ENCODE measurements at regions not wholly inside any gene's neighbourhood (a gene's known extent, or its start where the extent isn't known, plus 50 kb on each side); places are given as distances from the start of the nearest gene placed in this dataset.

DNA sequence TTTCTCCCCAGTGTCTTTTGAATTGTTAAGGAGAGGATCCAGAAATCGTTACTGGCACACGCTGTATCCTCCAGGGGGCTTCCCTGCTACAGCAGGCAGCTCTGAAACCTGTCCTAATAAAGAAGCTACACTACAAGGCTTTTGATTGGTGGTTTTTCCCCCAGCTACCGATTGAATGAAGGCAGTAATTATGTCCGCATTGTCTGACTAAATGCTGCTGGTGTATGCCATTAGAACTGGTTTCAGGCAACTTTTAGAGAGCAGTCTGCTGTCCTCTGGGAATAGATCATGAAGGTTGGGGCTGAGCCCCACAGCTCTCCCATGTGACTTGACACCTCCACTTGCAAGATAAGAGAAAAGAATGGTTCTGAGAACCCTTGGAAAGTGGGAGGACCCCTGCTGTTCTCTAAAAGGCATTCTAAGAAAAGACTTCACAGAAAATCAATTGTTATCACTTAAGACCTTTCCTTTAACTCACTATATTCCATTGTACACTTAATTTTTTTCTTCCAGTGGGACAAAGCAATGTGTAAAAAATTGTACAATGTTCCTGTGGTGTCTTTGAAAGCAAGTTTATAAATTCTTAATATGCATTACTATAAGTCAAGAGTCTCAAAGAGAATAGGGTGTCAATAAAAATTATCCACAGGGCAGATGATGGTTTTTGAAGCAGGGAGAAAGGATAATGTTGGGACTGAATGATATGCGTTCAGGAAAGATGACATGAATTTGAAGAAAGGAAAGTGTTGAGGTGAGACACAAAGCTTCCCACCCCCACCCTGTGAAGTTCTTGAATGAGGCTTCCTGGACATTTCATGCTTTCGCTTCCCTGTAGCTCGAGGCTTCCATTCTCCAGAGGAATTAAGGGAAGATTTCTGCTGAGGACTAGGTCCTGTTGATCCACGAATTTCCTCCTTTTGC lies 53.0 kb upstream of the DAZL start:
- Mint-ChIP-seq H3K4me1 (no peaks in the 10 kb centered on the region), H3K36me3 (ENCODE audit: low read depth) (no peaks in the 10 kb centered on the region), H3K4me3 (no peak overlapping the region), H3K27me3 (peaks cover 7% of the 10 kb centered on the region), H3K9me3 (peaks cover 8% of the 10 kb centered on the region), H3K27ac (no peak overlapping the region)
- ChIA-PET CTCF (no interaction called here), POLR2A (no interaction called here)
- DNase-seq: no peak

DNA sequence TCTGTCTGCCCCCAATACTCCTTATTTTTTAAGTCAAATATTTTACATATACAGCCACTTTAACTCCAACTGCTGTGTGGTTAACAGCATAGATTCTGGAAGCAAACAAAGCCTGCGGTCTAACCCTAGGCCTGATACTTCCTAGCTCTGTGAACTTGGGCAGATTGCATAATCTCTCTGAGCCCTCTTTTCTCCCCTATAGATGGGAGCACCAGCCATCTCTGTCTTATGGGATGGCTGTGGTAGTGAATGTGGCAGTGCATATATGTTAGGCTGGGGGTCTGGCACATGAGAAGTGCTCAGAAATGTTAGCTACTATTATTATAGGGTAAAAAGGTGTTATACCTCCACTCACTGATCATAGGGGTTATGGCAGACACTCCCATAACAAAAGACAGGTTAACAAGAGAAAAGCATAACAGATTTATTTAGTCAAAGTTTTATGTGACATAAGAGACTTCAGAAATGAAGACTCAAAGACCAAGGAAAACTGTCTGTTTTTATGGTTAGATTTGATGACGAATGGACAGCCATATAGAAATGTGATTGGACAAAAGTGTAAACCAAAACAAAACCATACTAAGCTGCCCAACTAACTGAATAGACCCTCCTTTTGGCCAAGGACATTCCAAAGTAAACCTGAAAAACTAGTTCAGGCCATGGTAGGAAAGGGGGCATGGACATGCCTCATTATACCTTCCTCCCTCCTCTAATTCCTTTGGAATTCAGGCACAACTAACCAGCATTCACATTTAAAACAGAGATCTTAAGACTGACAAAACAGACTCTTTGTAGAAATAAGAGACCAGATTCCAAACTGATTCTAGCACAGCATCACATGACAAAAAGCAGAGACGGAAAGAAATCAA lies 53.9 kb upstream of the DAZL start:
- peaks cover 4% of the 10 kb centered on the region for H3K27me3 Mint-ChIP-seq
- POLR2A ChIA-PET: no interaction called here
- H3K4me3 Mint-ChIP-seq: no peak overlapping the region

DNA sequence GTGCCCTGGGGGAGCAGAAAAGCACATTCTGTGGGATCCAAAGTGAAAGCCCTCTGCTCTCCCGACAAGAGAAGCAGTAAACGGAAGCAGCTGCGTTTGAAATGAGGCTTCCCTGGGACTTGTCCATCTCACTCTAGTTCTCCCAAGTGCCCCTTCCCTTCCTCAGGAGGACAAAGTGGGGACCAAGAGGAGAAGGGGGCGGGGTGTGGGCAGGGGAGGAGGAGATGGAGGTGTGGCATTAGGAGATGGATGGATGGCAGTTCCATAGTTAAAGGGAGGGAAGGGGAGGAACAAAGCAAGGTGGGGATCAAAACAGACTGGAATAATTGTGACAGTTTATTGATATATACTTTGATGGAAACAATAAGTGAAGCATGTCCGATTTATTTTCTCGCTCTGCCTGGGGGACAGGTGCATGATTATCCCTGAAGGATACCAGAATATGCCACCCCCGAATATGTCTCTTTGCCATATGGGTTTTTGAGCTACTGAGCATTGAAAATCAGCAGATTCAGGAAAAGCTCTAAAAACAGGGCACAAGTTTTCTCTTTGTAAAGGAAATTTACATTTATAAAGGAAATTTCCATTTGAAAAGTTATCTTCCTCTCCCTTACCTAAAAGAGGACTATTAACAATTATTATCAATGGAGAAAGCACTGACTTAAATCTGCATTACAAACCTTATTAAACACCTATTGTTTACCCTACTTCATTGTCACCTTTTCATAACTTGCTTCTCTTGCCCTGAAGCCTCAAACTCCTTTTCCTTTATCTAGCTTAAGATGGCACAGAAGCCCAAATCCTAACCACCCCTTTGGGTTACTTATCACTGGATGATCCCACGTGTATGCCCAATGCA lies 58.9 kb upstream of the DAZL start:
- DNase-seq: no peak
- POLR2A ChIA-PET: no interaction called here
- H3K36me3 Mint-ChIP-seq (ENCODE audit: low read depth): no peaks in the 10 kb centered on the region
- no peak overlapping the region for H3K4me3 Mint-ChIP-seq
- peaks cover 8% of the 10 kb centered on the region for H3K9me3 Mint-ChIP-seq
- H3K27ac Mint-ChIP-seq: no peak overlapping the region
- peaks cover 7% of the 10 kb centered on the region for H3K27me3 Mint-ChIP-seq
- CTCF ChIA-PET: no interaction called here
- H3K4me1 Mint-ChIP-seq: no peaks in the 10 kb centered on the region

More for the DNA sequence above, 53.9 kb upstream of the DAZL start:
- no peaks in the 10 kb centered on the region for H3K4me1 Mint-ChIP-seq
- H3K36me3 Mint-ChIP-seq (ENCODE audit: low read depth): no peaks in the 10 kb centered on the region
- H3K9me3 Mint-ChIP-seq: peaks cover 8% of the 10 kb centered on the region
- no peak for DNase-seq
- CTCF ChIA-PET: no interaction called here
- no peak overlapping the region for H3K27ac Mint-ChIP-seq

DNA sequence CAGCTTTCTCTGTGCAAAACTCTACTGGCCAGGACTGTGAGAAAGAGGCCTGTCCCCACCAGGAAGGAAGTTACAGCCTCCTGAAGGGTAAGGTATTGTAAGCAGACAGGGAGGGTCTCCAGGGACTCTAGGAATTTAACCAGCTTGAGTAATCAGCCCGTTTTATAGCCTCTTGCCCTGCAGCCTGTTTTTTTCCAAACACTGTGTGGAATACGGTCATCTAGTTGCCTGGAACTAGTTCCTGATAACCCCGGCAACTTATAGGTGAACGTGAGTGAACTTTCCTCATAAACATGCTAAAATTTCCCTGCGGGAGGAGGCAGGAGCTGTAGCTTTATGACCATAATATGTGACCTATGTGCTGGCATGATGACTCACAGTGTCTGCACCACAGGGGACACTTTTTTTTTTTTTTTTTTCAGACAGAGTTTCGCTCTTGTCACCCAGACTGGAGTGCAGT lies 60.1 kb upstream of the DAZL start:
- no peaks in the 10 kb centered on the region for H3K36me3 Mint-ChIP-seq (ENCODE audit: low read depth)
- H3K4me3 Mint-ChIP-seq: no peak overlapping the region
- peaks cover 7% of the 10 kb centered on the region for H3K27me3 Mint-ChIP-seq
- DNase-seq: no peak
- ChIA-PET CTCF (interaction anchor here (0.7 kb wide), 1 partner anchor 1359 kb away, joined by 4 read pairs; no protein-coding TSS in a partner anchor), POLR2A (interaction anchor here (0.7 kb wide), 1 partner anchor 27 kb away, joined by 4 read pairs; no protein-coding TSS in a partner anchor)
- H3K9me3 Mint-ChIP-seq: peaks cover 8% of the 10 kb centered on the region
- H3K27ac Mint-ChIP-seq: no peak overlapping the region
- H3K4me1 Mint-ChIP-seq: no peaks in the 10 kb centered on the region

DNA sequence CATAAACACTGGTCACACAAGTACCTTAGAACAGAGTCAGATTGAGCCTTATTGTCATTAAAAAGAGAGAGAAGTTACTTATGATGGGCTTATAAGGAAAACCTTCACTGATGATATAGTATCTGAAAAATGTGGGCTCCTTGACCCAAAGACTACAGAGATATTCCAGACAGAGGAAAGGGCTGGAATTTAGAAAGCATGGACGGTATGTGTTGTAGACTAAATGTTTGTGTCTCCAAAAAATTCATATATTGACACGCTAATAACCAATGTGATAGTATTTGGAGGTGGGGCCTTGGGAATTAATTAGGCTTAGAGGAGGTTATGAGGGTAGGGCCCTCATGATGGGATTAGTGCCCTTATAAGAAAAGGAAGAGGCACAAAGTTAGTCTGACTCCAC lies 61.0 kb upstream of the DAZL start:
- Mint-ChIP-seq H3K4me3 (no peak overlapping the region), H3K27me3 (peaks cover 5% of the 10 kb centered on the region), H3K4me1 (no peaks in the 10 kb centered on the region), H3K27ac (no peak overlapping the region), H3K36me3 (ENCODE audit: low read depth) (no peaks in the 10 kb centered on the region), H3K9me3 (peaks cover 4% of the 10 kb centered on the region)
- no peak for DNase-seq
- CTCF ChIA-PET: interaction anchor here (0.7 kb wide), 1 partner anchor 1358 kb away, joined by 4 read pairs; no protein-coding TSS in a partner anchor
- POLR2A ChIA-PET: interaction anchor here (0.7 kb wide), 1 partner anchor 28 kb away, joined by 4 read pairs; no protein-coding TSS in a partner anchor

DNA sequence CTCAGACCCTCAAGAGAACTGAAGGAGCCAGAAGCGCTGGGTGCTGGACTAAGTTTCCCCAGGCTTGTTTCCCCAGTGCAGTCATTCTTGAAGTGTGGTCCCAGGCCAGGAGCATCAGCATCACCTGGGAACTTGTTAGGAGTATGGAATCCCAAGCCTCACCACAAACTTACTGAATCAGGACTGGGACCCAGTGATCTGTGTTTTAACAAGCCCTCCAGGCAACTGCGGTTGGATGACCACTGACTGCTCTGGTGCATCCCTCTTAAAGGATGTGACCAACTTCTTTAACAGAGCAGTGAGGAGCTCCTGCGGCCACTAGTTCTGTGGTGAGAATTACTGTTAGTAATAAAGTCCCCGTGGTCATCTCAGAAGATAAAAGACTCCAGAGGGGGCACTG lies 62.4 kb upstream of the DAZL start:
- POLR2A ChIA-PET: no interaction called here
- no peak for DNase-seq
- H3K4me1 Mint-ChIP-seq: no peaks in the 10 kb centered on the region
- no peaks in the 10 kb centered on the region for H3K36me3 Mint-ChIP-seq (ENCODE audit: low read depth)
- H3K9me3 Mint-ChIP-seq: peaks cover 2% of the 10 kb centered on the region
- H3K27me3 Mint-ChIP-seq: peaks cover 8% of the 10 kb centered on the region
- no peak overlapping the region for H3K4me3 Mint-ChIP-seq
- no peak overlapping the region for H3K27ac Mint-ChIP-seq
- CTCF ChIA-PET: interaction anchor here (0.6 kb wide), 1 partner anchor 27 kb away, joined by 3 read pairs; no protein-coding TSS in a partner anchor

DNA sequence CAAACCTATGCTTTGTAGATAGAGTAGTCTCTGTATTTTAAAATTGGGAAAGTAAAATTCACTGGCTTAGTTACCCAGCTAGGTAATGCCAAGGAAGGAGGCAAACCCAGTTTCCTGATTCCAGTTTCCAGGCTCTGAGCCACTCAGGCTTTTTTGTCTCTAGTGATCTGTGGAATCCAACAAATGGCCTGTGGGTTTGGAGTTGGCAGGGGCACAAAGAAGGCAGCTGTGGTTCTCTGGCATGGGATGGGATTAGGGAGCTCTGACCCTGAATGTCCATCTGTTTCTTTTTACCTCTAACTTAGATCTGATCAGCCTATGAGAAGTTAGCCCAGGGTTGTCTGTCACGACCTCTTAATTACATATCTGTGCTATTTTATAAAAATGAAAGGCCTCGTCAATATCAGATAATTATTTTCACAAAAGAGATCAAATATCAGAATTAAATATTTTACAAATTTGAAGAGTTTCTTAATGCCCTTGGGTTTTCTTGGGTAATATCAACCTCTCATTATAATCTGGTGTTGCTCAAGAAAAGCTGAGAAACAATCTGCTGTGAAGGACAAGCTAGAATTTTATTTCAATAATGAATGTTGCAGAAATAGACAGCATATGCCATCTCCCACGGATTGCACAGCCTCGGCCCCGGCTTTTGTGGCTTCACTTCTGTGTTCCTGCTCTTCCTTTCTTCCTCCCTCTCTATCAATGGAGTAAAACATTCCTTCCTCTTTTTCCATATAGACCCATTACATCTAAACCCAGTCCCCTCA lies 63.7 kb upstream of the DAZL start:
- Mint-ChIP-seq H3K4me1 (no peaks in the 10 kb centered on the region), H3K4me3 (no peak overlapping the region), H3K9me3 (peaks cover 2% of the 10 kb centered on the region), H3K27ac (no peak overlapping the region), H3K27me3 (peaks cover 6% of the 10 kb centered on the region), H3K36me3 (ENCODE audit: low read depth) (no peaks in the 10 kb centered on the region)
- DNase-seq: no peak
- POLR2A ChIA-PET: no interaction called here
- CTCF ChIA-PET: no interaction called here

DNA sequence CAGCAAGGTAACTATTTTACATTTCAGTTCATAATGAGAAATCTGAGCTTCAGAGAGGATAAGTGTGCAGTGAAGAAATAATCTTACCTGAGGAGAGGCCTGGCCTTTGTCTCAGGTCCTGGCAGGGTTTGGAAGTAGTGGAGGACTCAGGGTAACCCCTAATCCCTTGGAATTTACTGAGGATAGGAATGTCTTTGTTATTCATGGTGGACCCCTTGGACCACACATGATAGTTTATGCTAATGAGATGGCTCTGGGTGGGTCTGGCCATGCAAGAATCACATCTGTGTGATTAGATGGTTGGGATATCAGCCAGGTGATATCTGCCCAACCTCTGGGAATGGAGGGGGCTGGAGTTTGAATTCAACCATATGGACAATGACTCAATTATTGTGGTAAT lies 65.0 kb upstream of the DAZL start:
- CTCF ChIA-PET: no interaction called here
- no peaks in the 10 kb centered on the region for H3K36me3 Mint-ChIP-seq (ENCODE audit: low read depth)
- H3K9me3 Mint-ChIP-seq: peaks cover 3% of the 10 kb centered on the region
- H3K4me3 Mint-ChIP-seq: no peak overlapping the region
- peaks cover 2% of the 10 kb centered on the region for H3K27me3 Mint-ChIP-seq
- DNase-seq: no peak
- H3K4me1 Mint-ChIP-seq: no peaks in the 10 kb centered on the region
- POLR2A ChIA-PET: no interaction called here
- H3K27ac Mint-ChIP-seq: no peak overlapping the region

DNA sequence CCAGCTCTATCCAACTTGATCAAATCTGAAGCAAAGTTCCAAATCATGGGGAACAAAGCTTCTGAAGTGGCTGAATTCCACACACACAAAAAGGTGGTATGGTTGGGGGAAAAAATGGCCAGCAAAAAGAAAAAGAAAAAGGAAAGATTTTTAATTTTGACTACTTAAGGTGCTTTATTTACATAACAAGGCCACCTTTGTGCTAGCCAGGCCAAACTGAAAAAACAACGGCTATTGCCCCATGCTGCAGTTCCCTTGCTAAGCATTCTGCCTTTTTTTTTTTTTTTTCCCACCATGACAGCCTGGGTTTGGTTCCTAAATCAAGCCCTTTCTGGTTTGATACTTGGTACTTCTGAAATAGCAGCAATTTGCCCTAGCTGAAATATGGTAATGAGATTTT lies 66.5 kb upstream of the DAZL start:
- DNase-seq: no peak
- peaks cover 2% of the 10 kb centered on the region for H3K27me3 Mint-ChIP-seq
- ChIA-PET POLR2A (no interaction called here), CTCF (no interaction called here)
- H3K4me1 Mint-ChIP-seq: no peaks in the 10 kb centered on the region
- H3K27ac Mint-ChIP-seq: no peak overlapping the region
- no peak overlapping the region for H3K4me3 Mint-ChIP-seq
- H3K36me3 Mint-ChIP-seq (ENCODE audit: low read depth): no peaks in the 10 kb centered on the region
- H3K9me3 Mint-ChIP-seq: peaks cover 16% of the 10 kb centered on the region

DNA sequence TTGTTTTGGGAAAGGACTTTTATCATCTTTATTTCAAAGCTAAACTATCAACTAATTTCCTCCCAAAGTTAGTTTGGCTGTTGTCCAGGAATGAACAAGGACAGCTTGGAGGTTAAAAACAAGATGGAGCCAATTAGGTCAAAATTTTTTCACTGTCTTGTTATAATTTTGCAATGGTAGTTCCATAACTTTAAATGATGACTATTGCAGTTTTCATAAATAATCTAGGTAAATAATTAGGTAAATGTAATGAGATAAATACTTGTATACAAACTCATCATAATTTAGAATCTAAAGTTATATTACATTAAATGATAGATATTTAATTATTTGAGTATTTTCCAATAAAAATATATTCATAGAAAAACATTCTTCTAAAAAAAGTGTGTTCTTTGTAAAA lies 68.3 kb upstream of the DAZL start:
- Mint-ChIP-seq H3K9me3 (peaks cover 16% of the 10 kb centered on the region), H3K4me3 (no peak overlapping the region), H3K27ac (no peak overlapping the region), H3K4me1 (no peaks in the 10 kb centered on the region), H3K36me3 (ENCODE audit: low read depth) (no peaks in the 10 kb centered on the region), H3K27me3 (peaks cover 2% of the 10 kb centered on the region)
- no peak for DNase-seq
- CTCF ChIA-PET: no interaction called here
- POLR2A ChIA-PET: no interaction called here

DNA sequence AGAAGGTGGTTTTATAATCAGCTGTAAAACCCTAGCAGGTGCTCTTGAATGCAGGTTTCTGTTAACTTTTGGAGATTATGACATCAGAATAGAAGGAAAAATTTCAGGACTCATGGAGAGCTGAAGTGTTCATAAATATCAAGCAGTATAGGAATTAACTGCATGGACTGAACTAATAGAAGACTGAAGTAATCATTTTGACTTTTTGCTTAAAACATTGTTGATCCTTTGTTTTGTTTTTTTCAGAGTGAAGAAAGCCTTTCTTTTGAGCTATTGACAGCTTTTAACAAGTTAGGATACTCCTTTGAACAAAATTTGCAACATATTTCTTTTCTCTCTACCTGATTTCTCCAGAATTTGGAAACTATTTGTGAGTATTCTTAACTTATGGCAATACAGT lies 70.6 kb upstream of the DAZL start:
- no peak for DNase-seq
- H3K36me3 Mint-ChIP-seq (ENCODE audit: low read depth): no peaks in the 10 kb centered on the region
- H3K27ac Mint-ChIP-seq: no peak overlapping the region
- POLR2A ChIA-PET: no interaction called here
- CTCF ChIA-PET: no interaction called here
- H3K4me3 Mint-ChIP-seq: no peak overlapping the region
- peaks cover 16% of the 10 kb centered on the region for H3K9me3 Mint-ChIP-seq
- no peaks in the 10 kb centered on the region for H3K4me1 Mint-ChIP-seq
- peaks cover 2% of the 10 kb centered on the region for H3K27me3 Mint-ChIP-seq

DNA sequence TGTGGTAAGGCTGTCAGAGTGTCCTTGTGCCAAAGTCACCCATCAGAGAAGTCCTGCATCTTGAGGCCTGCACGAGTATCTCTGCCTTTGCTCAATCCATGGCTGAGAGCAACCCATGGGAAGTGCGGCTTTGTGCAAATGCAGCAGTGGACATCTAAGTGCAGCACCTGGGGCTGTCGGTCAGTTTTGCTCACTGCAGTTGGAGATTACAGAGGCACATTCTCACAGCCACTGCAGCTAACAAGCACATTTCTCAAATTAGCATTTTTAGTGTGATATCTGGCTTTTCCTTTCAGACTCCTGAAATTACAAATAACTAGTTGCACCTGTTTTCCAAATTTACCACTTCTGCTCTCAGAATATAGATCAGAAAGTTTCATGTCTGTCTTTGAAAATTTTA lies 81.5 kb upstream of the DAZL start:
- no peaks in the 10 kb centered on the region for H3K4me1 Mint-ChIP-seq
- no peaks in the 10 kb centered on the region for H3K36me3 Mint-ChIP-seq (ENCODE audit: low read depth)
- H3K4me3 Mint-ChIP-seq: no peak overlapping the region
- H3K27ac Mint-ChIP-seq: no peak overlapping the region
- H3K27me3 Mint-ChIP-seq: peaks cover 3% of the 10 kb centered on the region
- H3K9me3 Mint-ChIP-seq: peaks cover 3% of the 10 kb centered on the region
- DNase-seq: no peak
- CTCF ChIA-PET: no interaction called here
- POLR2A ChIA-PET: no interaction called here
